Body of pancreas (tissue), 4 donors: ENCODE measurements at regions not wholly inside any gene's neighbourhood (a gene's known extent, or its start where the extent isn't known, plus 50 kb on each side); places are given as distances from the start of the nearest gene placed in this dataset.

Experiments used
- CTCF ChIP-seq, 7 experiments: fragments of 450-650 bp in 4 of 7; fragments of 200-600 bp in 3 of 7; sonication (generic) in 3 of 7; IDR thresholded peaks; one replicate each; pipeline ENCODE4 v1.5.1; 2016 to 2019; ENCODE audit warnings: antibody characterized with exemption in 7 of 7
- POLR2A ChIP-seq, 3 donors: fragments of 450-650 bp; IDR thresholded peaks; one replicate each; pipeline ENCODE4 v1.6.1; 2016; ENCODE audit warnings: antibody characterized with exemption in 3 of 3, mild to moderate bottlenecking in 2 of 3

- TF ChIP-seq CTCF (IDR thresholded peaks at IDR 0.05) (no peak), POLR2A (IDR thresholded peaks at IDR 0.05) (no peak)
Measured at GRCh38 chr10:130369645-130370381, 233.6 kb downstream of the GLRX3 start.
